Osteoblast (primary cell): ENCODE measurements at regions not wholly inside any gene's neighbourhood (a gene's known extent, or its start where the extent isn't known, plus 50 kb on each side); places are given as distances from the start of the nearest gene placed in this dataset.

ENCODE experiments used
- DNase-seq: peaks from one replicate; pipeline ENCODE4 v3.0.0; 2011; ENCODE audit warnings: low spot score, mixed read lengths; ENCODE audit not compliant: insufficient read length; ENCODE audit errors: missing footprints
- H2AFZ ChIP-seq: 2 replicates; pipeline ENCODE4 v1.6.0; 2011; ENCODE audit warnings: mild to moderate bottlenecking, low read length
- H3K27ac ChIP-seq: 2 replicates; pipeline ENCODE4 v1.5.1; 2011; ENCODE audit warnings: mild to moderate bottlenecking, low read depth, low read length, moderate library complexity
- H3K27me3 ChIP-seq: 2 replicates; pipeline ENCODE4 v1.6.0; 2012; ENCODE audit warnings: mild to moderate bottlenecking, control low read depth, inconsistent platforms, low read length, moderate library complexity; ENCODE audit not compliant: insufficient read depth
- H3K36me3 ChIP-seq: 2 replicates; pipeline ENCODE4 v1.5.1; 2011; ENCODE audit warnings: mild to moderate bottlenecking, low read length, control low read depth, moderate library complexity; ENCODE audit not compliant: insufficient read depth
- H3K4me1 ChIP-seq: 2 replicates; pipeline ENCODE4 v1.5.1; 2011; ENCODE audit warnings: mild to moderate bottlenecking, low read length, control low read depth, moderate library complexity; ENCODE audit not compliant: insufficient read depth
- H3K4me2 ChIP-seq: 2 replicates; pipeline ENCODE4 v1.6.0; 2011; ENCODE audit warnings: mild to moderate bottlenecking, low read length; ENCODE audit not compliant: insufficient read depth
- H3K4me3 ChIP-seq: fragments of 200-600 bp; sonication (generic); 3 replicates; pipeline ENCODE4 v1.5.1; 2012; ENCODE audit warnings: mild to moderate bottlenecking, low read length, inconsistent platforms; ENCODE audit not compliant: insufficient read depth
- H3K79me2 ChIP-seq: 2 replicates; pipeline ENCODE4 v1.6.0; 2012; ENCODE audit warnings: mild to moderate bottlenecking, low read length, control low read depth, inconsistent platforms; ENCODE audit not compliant: insufficient read depth
- H3K9me3 ChIP-seq: 2 replicates; pipeline ENCODE4 v1.5.1; 2011; ENCODE audit warnings: low read depth, low read length, control low read depth
- H4K20me1 ChIP-seq: 2 replicates; pipeline ENCODE4 v1.6.0; 2012; ENCODE audit warnings: mild to moderate bottlenecking, low read length, control low read depth; ENCODE audit not compliant: insufficient read depth
- CTCF ChIP-seq: IDR thresholded peaks from 2 replicates; pipeline ENCODE4 v1.5.1; 2011; ENCODE audit warnings: mild to moderate bottlenecking, low read depth, low read length, moderate library complexity; ENCODE audit errors: extremely low read depth

GRCh38 chr13:73757481-73758233 is 376.5 kb downstream of the KLF12 start:
- no peak for TF ChIP-seq CTCF
- Histone ChIP-seq H4K20me1 (no peaks in the 10 kb centered on the region), H3K27me3 (no peaks in the 10 kb centered on the region), H3K4me1 (no peaks in the 10 kb centered on the region), H3K9me3 (no peaks in the 10 kb centered on the region), H3K27ac (no peak overlapping the region), H3K4me3 (no peak overlapping the region), H3K79me2 (peaks cover 10% of the 10 kb centered on the region), H2AFZ (no peak overlapping the region), H3K36me3 (peaks cover 16% of the 10 kb centered on the region), H3K4me2 (no peak overlapping the region)
- no peak for DNase-seq

- DNase-seq, result peak; percentile 19
- H3K36me3 ChIP-seq, result peaks cover 10% of the 10 kb centered on the region
Measured at GRCh38 chr13:73754727-73755292, 379.4 kb downstream of the KLF12 start.

GRCh38 chr13:73754241-73754640 is 380.0 kb downstream of the KLF12 start:
- Histone ChIP-seq H2AFZ (no peak overlapping the region), H3K27me3 (no peaks in the 10 kb centered on the region), H3K36me3 (peaks cover 11% of the 10 kb centered on the region), H3K27ac (no peak overlapping the region), H3K79me2 (peaks cover 5% of the 10 kb centered on the region), H3K4me2 (no peak overlapping the region), H3K4me3 (no peak overlapping the region), H4K20me1 (no peaks in the 10 kb centered on the region), H3K9me3 (no peaks in the 10 kb centered on the region), H3K4me1 (no peaks in the 10 kb centered on the region)
- no peak for TF ChIP-seq CTCF
- DNase-seq, result no peak

More at GRCh38 chr13:73754727-73755292, 379.4 kb downstream of the KLF12 start:
- peak; percentile 60 for TF ChIP-seq CTCF
- Histone ChIP-seq H3K27ac (no peak overlapping the region), H3K4me2 (no peak overlapping the region), H3K9me3 (no peaks in the 10 kb centered on the region), H3K4me1 (no peaks in the 10 kb centered on the region), H3K4me3 (no peak overlapping the region), H3K79me2 (peaks cover 8% of the 10 kb centered on the region), H3K27me3 (no peaks in the 10 kb centered on the region), H2AFZ (no peak overlapping the region), H4K20me1 (no peaks in the 10 kb centered on the region)

- Histone ChIP-seq H3K36me3 (peaks cover 18% of the 10 kb centered on the region), H3K4me1 (no peaks in the 10 kb centered on the region), H4K20me1 (no peaks in the 10 kb centered on the region), H3K79me2 (peaks cover 8% of the 10 kb centered on the region), H3K4me2 (no peak overlapping the region), H2AFZ (no peak overlapping the region), H3K4me3 (no peak overlapping the region), H3K9me3 (no peaks in the 10 kb centered on the region), H3K27me3 (no peaks in the 10 kb centered on the region), H3K27ac (no peak overlapping the region)
- no peak for DNase-seq
- TF ChIP-seq CTCF, result no peak
Measured at GRCh38 chr13:73751290-73751689, 382.9 kb downstream of the KLF12 start.
